ENCODE measurements at regions not wholly inside any gene's neighbourhood (a gene's known extent, or its start where the extent isn't known, plus 50 kb on each side); places are given as distances from the start of the nearest gene placed in this dataset.

DNA sequence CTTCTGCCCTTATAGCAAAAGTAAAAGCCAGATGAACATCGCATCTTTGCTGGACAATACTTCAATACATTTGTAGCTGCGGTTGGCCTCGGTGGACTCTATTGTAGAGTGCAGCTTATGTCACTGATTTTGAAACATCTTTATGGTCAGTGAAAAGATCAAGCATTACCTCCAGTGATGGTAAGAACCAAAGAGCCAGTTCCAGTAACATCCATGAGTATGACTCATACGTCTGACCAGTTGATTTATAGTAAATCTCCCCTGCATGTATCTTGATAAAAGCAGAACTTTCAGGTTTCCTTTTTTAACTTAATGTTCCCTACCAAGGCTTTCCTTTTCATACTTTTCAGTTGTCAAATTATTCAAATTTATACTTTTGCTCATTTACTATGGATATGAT lies 119.2 kb upstream of the HNRNPA3 start:
- no peak for TF ChIP-seq EZH2 (IDR thresholded peaks at IDR 0.05; ENCODE audit: low read depth)
- TF ChIP-seq, protein P1, sequence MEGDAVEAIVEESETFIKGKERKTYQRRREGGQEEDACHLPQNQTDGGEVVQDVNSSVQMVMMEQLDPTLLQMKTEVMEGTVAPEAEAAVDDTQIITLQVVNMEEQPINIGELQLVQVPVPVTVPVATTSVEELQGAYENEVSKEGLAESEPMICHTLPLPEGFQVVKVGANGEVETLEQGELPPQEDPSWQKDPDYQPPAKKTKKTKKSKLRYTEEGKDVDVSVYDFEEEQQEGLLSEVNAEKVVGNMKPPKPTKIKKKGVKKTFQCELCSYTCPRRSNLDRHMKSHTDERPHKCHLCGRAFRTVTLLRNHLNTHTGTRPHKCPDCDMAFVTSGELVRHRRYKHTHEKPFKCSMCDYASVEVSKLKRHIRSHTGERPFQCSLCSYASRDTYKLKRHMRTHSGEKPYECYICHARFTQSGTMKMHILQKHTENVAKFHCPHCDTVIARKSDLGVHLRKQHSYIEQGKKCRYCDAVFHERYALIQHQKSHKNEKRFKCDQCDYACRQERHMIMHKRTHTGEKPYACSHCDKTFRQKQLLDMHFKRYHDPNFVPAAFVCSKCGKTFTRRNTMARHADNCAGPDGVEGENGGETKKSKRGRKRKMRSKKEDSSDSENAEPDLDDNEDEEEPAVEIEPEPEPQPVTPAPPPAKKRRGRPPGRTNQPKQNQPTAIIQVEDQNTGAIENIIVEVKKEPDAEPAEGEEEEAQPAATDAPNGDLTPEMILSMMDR (conservative IDR thresholded peaks at IDR 0.05), result no peak

Measured in PC-9 (cell line).